CD4-positive, alpha-beta T cell (primary cell): ENCODE measurements at regions not wholly inside any gene's neighbourhood (a gene's known extent, or its start where the extent isn't known, plus 50 kb on each side); places are given as distances from the start of the nearest gene placed in this dataset.

Source experiments
- ATAC-seq: fragments of 200-7000 bp; cut with Tn5 transposase; one replicate; pipeline ENCODE4 v1.10.0; 2022; ENCODE audit warnings: mild to moderate bottlenecking; ENCODE audit not compliant: poor library complexity
- CTCF ChIA-PET: fragments of 350-600 bp; sonication (Branson Sonifier 250); formaldehyde crosslinking; loops from one replicate; lab custom pipeline; 2021; ENCODE audit warnings: antibody characterized with exemption, inconsistent platforms; lab: Charles Lee
- POLR2A ChIA-PET: fragments of 350-600 bp; sonication (Branson Sonifier 250); formaldehyde crosslinking; loops from one replicate; lab custom pipeline; 2021; ENCODE audit warnings: antibody characterized with exemption, inconsistent platforms; lab: Charles Lee
- DNase-seq, 14 experiments: peaks; one replicate each; pipeline ENCODE4 v3.0.0-alpha.2; 2013 to 2020; ENCODE audit warnings: mixed read lengths in 2 of 14
- H3K27ac ChIP-seq, 2 donors: one replicate each; pipeline versions ENCODE4 v1.5.1 to v1.7.0; 2013; ENCODE audit warnings: low read length in 2 of 2, low read depth in 1 of 2, mild to moderate bottlenecking in 1 of 2
- H3K27me3 ChIP-seq, 2 experiments: 1 replicate in 1 of 2; 2 replicates in 1 of 2; pipeline versions ENCODE4 v1.6.1 to v1.7.0; 2013; ENCODE audit warnings: low read length in 2 of 2, control low read depth in 1 of 2, mild to moderate bottlenecking in 1 of 2, moderate library complexity in 1 of 2; ENCODE audit not compliant: insufficient read depth in 2 of 2, control insufficient read depth in 1 of 2
- H3K36me3 ChIP-seq: one replicate; pipeline ENCODE4 v1.6.1; 2013; ENCODE audit warnings: low read length, control low read depth; ENCODE audit not compliant: insufficient read depth
- H3K4me1 ChIP-seq: one replicate; pipeline ENCODE4 v1.6.1; 2013; ENCODE audit warnings: low read length, control low read depth; ENCODE audit not compliant: insufficient read depth
- H3K4me3 ChIP-seq: one replicate; pipeline ENCODE4 v1.5.1; 2013; ENCODE audit warnings: mild to moderate bottlenecking, low read length, moderate library complexity
- H3K9me3 ChIP-seq, 2 experiments: 1 replicate in 1 of 2; 2 replicates in 1 of 2; pipeline versions ENCODE4 v1.6.1 to v1.7.0; 2013; ENCODE audit warnings: low read length in 2 of 2, mild to moderate bottlenecking in 2 of 2, control low read depth in 1 of 2, moderate library complexity in 1 of 2; ENCODE audit not compliant: control insufficient read depth in 1 of 2, insufficient read depth in 1 of 2
- H3K27ac Mint-ChIP-seq: one replicate; pipeline ENCODE4 v1.8.0; 2020; ENCODE audit warnings: mixed read lengths
- H3K27me3 Mint-ChIP-seq: one replicate; pipeline ENCODE4 v1.8.0; 2021; ENCODE audit warnings: mixed read lengths
- H3K36me3 Mint-ChIP-seq: one replicate; pipeline ENCODE4 v1.8.0; 2021; ENCODE audit warnings: low read depth, mixed read lengths
- H3K4me1 Mint-ChIP-seq: one replicate; pipeline ENCODE4 v1.8.0; 2021; ENCODE audit warnings: low read depth, mixed read lengths
- H3K4me3 Mint-ChIP-seq: one replicate; pipeline ENCODE4 v1.8.0; 2020; ENCODE audit warnings: mild to moderate bottlenecking, mixed read lengths
- H3K9me3 Mint-ChIP-seq: one replicate; pipeline ENCODE4 v1.8.0; 2020; ENCODE audit warnings: mixed read lengths
- intact Hi-C, 2 experiments: fragments of 100-400 bp; cut with DNase I in 1 of 2; cut with micrococcal nuclease in 1 of 2; formaldehyde crosslinking; loops; one replicate each; pipeline versions ENCODE4 v1.15.1 to v1.9.0; 2023 to 2025; cut with DNase I, micrococcal nuclease
- TF ChIP-seq, protein P1 (sequence below): fragments of 200-600 bp; IDR thresholded peaks from one replicate; pipeline ENCODE4 v1.8.0; 2022; ENCODE audit warnings: antibody characterized with exemption, mild to moderate bottlenecking

DNA sequence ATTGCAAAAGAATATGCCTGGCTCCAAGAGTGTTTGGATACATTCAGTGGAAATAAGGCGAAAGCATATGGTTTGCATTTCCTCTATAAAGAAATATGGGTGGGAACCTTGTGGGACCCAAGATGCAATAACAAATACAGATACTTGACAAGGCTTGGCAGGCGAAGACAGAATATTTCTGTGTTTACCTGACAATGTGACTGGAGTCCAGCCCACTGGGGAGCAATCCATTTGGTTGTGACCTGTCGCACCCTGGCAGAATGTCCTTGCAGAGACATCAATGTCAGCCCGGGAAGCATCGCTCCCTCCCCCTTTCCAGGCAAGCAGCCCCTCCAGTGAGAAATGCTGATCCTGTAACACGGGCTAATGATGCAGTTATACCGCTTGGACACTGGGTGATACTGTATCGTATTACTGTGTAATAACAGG lies 296.6 kb downstream of the MAF start:
- POLR2A ChIA-PET: no interaction called here
- intact Hi-C loops: no loop called here
- Mint-ChIP-seq H3K4me1 (no peaks in the 10 kb centered on the region), H3K27me3 (no peaks in the 10 kb centered on the region), H3K27ac (no peak overlapping the region), H3K36me3 (no peaks in the 10 kb centered on the region), H3K9me3 (no peaks in the 10 kb centered on the region), H3K4me3 (no peak overlapping the region)
- Histone ChIP-seq H3K27ac (no peak overlapping the region), H3K27me3 (no peaks in the 10 kb centered on the region), H3K4me1 (no peaks in the 10 kb centered on the region), H3K9me3 (no peaks in the 10 kb centered on the region), H3K36me3 (no peaks in the 10 kb centered on the region), H3K4me3 (no peak overlapping the region)
- no peak for DNase-seq
- TF ChIP-seq, protein P1, sequence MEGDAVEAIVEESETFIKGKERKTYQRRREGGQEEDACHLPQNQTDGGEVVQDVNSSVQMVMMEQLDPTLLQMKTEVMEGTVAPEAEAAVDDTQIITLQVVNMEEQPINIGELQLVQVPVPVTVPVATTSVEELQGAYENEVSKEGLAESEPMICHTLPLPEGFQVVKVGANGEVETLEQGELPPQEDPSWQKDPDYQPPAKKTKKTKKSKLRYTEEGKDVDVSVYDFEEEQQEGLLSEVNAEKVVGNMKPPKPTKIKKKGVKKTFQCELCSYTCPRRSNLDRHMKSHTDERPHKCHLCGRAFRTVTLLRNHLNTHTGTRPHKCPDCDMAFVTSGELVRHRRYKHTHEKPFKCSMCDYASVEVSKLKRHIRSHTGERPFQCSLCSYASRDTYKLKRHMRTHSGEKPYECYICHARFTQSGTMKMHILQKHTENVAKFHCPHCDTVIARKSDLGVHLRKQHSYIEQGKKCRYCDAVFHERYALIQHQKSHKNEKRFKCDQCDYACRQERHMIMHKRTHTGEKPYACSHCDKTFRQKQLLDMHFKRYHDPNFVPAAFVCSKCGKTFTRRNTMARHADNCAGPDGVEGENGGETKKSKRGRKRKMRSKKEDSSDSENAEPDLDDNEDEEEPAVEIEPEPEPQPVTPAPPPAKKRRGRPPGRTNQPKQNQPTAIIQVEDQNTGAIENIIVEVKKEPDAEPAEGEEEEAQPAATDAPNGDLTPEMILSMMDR: no peak
- ATAC-seq: no peak
- CTCF ChIA-PET: no interaction called here

DNA sequence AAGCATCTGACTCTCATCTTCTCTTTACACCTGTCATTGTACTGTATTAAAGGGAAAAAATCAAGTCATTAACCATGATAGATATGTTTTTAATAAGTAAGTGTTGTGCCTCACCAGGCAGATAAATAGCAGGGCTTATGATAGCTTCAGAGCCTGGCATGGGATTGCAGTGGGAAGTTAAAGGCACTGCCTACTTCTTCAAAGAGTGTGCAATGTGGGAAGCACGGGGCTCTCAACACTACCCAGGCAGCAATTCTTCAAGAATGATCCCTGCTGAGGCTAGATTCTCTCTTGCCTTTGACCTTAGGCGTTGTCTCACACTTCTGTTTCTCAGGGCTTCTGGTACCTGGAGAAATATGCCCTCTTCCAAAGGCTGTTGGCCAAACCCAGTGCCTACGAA lies 297.3 kb downstream of the MAF start:
- CTCF ChIA-PET: no interaction called here
- Mint-ChIP-seq H3K4me3 (no peak overlapping the region), H3K4me1 (no peaks in the 10 kb centered on the region), H3K36me3 (no peaks in the 10 kb centered on the region), H3K27ac (no peak overlapping the region), H3K27me3 (no peaks in the 10 kb centered on the region), H3K9me3 (no peaks in the 10 kb centered on the region)
- TF ChIP-seq, protein P1: no peak
- Histone ChIP-seq H3K36me3 (no peaks in the 10 kb centered on the region), H3K4me3 (no peak overlapping the region), H3K27me3 (no peaks in the 10 kb centered on the region), H3K9me3 (no peaks in the 10 kb centered on the region), H3K27ac (no peak overlapping the region), H3K4me1 (no peaks in the 10 kb centered on the region)
- no peak for ATAC-seq
- POLR2A ChIA-PET: no interaction called here
- no peak for DNase-seq
- intact Hi-C loops: no loop called here

DNA sequence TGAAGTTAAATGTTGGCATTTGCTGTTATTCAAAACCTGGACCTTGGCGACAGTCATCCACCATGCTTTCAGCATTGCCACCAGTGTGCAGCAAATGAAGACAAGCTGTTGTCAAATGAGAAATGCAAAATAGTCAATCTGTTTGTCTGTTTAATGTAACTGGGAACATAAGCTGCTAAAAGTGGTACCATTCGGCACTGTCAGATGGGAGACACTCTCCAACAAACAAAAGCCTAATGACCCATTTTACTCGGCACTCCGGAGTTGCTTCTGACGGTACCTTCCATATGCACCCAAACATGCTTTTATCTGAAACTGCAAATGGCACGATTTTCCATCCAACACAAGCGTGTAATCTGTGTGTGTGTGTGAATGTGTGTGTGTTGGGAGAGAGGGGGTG lies 297.8 kb downstream of the MAF start:
- Mint-ChIP-seq H3K4me1 (no peaks in the 10 kb centered on the region), H3K4me3 (no peak overlapping the region), H3K27ac (no peak overlapping the region), H3K9me3 (no peaks in the 10 kb centered on the region), H3K36me3 (no peaks in the 10 kb centered on the region), H3K27me3 (no peaks in the 10 kb centered on the region)
- Histone ChIP-seq H3K27me3 (no peaks in the 10 kb centered on the region), H3K4me1 (no peaks in the 10 kb centered on the region), H3K27ac (no peak overlapping the region), H3K9me3 (no peaks in the 10 kb centered on the region), H3K4me3 (no peak overlapping the region), H3K36me3 (no peaks in the 10 kb centered on the region)
- no peak for ATAC-seq
- CTCF ChIA-PET: no interaction called here
- intact Hi-C loops: no loop called here
- DNase-seq: no peak
- POLR2A ChIA-PET: no interaction called here
- TF ChIP-seq, protein P1: no peak
